GM19025 (cell line): ENCODE measurements at regions not wholly inside any gene's neighbourhood (a gene's known extent, or its start where the extent isn't known, plus 50 kb on each side); places are given as distances from the start of the nearest gene placed in this dataset.

Experiments
- ATAC-seq: cut with Tn5 transposase; IDR thresholded peaks from one replicate; pipeline ENCODE4 v1.9.1; 2021; ENCODE audit warnings: mild to moderate bottlenecking, low read depth, moderate library complexity; ENCODE audit not compliant: unreplicated experiment

- no peak for ATAC-seq
These were observed 75.8 kb downstream of the DAD1 start for GRCh38 chr14:22513066-22513812.

DNA sequence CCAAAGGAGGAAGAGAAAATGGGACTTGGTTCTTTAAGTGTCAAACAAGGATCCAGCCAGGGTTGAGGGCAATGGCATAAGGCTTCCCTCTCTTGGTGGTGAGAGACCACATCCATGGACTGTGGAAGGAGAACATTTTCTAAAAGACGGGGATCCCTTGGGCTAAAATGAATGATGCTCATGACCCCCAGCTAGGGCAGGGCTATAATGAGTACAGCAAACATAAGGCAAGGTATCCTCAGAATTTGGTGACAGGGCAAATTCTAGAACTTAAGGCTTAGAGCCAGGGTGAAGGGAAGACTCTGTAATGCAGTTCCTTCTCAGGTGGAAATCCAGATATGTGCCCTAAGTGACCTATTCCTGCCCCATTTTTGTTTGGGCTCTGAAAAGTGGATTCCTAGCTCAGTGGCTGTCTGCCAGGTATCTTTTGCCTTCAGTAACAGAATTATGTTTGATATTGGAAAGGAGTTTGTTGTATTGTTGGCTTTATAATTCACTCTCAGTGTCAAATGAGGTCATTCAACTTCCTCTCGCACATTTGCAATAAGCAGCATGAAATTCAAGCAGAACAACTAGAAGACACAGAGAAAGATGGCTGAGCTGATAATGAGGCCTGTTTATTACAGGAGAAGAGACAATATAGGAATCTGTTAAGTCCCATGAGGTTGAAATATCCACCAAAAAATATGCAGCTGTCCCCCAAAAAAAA lies 76.8 kb downstream of the DAD1 start:
- ATAC-seq: no peak

DNA sequence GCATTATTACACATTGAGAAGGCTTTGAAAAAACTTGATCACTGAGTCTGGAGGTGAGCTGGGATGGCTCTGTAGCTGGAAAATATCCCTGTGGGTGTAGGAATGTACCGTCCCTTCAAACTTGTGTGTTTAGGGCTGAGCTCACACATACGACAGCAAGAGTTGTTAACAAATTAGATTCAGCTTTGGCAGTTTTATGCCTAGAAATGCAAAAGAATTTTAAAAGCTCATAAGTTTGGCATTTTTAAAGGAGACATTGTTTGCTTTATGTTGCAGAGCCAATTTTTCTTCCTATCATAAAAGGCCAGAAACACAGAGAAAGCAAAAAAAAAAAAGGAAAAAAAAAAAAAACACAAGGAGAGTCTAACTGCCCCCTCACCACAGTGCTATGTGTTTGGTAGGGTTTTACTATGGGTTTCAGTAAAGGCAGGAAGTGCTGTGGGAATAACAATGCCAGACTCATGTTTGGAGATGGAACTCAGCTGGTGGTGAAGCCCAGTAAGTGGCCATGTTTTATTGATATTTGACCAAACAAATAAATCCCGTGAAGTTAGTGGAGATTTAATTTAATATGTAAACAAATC lies 78.4 kb downstream of the DAD1 start:
- no peak for ATAC-seq

DNA sequence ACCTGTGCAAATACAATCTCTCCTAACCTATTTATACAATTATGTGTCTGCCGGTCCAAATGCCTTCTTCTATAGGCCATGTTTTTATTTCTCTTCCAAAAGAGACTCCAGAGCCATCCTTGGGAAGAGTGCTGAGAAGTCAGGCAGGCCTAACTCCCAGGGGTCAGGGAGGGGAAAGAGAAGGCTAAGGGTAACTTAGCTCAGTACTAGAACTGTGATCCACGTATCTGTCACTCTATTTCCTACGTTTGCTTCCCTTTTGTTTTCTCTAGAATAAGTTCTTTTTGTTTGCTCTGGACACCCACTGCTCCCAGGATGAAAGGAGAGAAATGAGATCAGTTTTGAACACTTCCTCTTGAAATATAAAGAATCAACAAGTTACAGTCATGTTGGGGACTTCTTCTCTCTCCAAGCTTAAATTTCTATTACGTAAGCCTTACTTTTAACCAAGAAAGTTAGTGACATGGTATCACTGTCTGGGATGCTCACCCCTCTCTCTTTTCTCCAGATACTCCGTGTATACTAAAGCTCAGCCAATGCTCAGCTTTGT lies 79.2 kb downstream of the DAD1 start:
- no peak for ATAC-seq

DNA sequence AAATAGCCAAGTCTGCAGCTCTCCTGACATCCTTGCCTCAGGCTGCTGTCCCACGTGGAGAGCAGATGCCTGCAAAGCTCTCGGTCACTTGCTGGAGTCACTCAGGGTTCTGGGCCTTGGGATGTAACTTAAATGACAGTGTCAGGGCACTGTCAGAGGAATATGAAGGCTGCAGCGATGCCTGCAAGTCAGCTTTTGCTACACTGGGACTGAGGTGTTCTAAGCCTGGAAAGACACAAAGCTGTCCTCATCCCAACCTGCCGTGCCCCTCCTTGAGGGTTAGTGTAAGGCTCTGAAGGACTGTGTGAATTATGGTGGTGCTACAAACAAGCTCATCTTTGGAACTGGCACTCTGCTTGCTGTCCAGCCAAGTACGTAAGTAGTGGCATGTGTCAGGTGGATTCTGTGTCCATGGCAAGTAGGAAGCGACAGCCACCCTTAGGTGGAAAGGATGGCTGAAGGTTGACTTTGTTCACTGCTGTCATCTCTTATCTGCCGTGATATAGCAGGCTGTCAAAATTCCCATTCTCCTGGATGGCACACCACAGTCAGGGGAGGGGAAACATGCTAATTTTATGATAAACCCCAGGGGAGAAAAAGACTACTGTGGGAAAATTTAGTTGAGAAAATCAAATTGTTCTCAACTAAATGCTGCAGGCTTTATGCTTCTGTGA lies 79.9 kb downstream of the DAD1 start:
- ATAC-seq: no peak

DNA sequence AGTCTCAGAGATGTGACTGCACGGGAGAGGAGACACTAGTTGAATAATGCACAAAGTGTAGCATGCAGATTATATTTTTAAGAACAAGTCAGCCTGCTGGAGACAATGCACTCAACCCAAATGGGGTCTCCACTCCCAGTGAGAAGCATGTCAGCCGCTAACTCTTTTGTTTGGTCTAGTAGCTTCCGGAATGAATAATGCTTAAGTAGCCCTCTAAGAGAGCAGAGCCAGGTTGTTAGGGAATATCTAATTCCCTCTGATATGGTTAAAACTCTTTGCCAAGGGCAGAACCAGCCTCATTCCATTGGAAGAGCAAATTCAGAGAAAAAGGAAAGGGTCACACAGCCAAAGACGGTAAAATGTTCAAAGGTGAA lies 80.4 kb downstream of the DAD1 start:
- no peak for ATAC-seq

GRCh38 chr14:22508150-22508457 lies 80.9 kb downstream of the DAD1 start:
- ATAC-seq: no peak

- no peak for ATAC-seq
These were observed 82.2 kb downstream of the DAD1 start for GRCh38 chr14:22506778-22507351.

GRCh38 chr14:22506378-22506710 lies 82.7 kb downstream of the DAD1 start:
- no peak for ATAC-seq

DNA sequence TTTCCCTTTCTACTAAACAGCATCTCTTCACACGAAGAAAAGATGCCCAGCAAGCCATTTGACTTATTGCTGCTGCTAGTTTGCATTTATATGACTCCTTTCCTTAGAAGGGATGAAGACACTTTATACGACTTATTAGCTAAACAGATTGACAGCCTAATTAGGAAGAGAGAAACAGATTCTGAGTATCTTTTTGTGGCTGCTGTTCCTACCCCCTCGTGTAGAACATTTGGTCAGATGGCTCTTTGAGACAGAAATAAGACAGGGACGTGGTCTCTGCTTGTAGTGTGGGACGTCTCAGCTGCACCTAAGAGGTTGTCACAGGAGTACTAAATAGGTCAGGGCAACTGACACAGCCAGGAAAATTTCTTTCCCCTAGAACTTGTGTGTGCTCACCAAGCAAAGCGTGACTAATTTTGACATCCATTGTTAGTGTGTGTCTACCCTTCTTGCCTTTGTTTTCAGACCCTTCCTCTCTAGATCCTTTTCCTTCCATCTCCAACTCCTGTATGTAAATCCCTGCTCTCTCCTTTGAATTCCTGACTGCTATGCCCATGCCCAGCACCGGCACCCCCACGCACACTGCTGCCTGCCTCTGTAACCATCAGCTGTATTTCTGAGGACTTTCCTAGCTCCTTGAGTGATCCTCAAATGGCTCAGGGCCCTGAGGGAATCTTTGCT lies 83.2 kb downstream of the DAD1 start:
- ATAC-seq: no peak

DNA sequence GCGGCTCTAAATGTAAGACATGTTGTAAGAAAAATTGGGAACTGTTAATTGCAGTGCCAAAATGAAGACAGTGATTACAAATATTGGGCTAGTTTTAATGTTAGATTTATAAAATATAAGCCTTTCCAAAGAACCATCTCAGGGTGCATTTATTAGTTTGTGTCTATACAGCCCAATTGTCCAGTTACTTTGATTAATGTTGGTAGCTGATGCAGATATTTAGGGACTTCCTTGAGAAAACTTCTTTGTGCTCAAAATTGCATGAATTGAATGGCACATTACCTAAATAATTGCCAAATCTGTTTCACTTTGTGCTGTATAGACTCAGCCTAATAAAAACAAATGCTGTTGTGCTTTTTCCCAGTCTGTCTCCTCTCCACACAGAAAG lies 83.7 kb downstream of the DAD1 start:
- ATAC-seq: no peak

- ATAC-seq: no peak
These were observed 86.5 kb downstream of the DAD1 start for GRCh38 chr14:22502551-22502950.

DNA sequence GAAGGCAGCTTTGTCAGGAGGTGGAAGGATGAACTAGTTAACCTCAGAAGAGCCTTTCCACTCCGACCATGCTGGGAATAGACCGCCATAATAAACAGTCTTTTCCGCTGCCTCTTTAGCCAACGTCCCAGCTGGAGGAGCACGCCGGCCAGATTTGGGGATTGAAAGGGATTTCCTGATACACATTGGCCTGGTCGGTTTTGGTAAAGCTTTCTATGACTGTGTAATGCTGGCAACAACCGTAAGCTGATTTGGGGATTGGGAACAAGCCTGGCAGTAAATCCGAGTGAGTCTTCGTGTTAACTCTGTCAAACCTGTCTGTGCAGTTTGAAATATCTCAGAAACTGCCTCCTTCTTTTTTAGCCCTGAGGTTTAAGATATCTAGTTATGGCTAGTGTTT lies 87.0 kb downstream of the DAD1 start:
- no peak for ATAC-seq

GRCh38 chr14:22500954-22501726 lies 87.9 kb downstream of the DAD1 start:
- no peak for ATAC-seq

DNA sequence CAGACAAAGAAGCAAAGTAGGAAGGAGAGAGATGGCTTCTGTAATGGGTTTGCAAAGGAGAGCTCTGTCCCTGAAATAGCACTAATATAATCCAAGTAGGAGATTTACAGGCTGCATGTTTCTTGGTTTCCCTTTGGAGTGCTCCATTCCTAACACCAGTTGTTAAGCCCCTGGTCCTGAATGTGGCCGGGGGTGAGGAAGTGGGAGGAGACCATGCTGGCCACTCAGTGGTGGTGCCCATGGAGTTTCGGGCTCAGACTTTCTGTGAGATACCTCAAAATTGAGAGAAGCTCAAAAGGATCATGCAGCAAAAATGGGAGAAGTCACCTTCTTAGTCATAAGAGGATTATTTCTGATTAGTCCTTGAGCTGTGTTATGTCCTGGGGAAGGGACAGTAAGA lies 88.5 kb downstream of the DAD1 start:
- ATAC-seq: no peak

- ATAC-seq: no peak
These were observed 91.3 kb downstream of the DAD1 start for GRCh38 chr14:22497671-22498093.

- no peak for ATAC-seq
These were observed 91.9 kb downstream of the DAD1 start for GRCh38 chr14:22497144-22497423.

DNA sequence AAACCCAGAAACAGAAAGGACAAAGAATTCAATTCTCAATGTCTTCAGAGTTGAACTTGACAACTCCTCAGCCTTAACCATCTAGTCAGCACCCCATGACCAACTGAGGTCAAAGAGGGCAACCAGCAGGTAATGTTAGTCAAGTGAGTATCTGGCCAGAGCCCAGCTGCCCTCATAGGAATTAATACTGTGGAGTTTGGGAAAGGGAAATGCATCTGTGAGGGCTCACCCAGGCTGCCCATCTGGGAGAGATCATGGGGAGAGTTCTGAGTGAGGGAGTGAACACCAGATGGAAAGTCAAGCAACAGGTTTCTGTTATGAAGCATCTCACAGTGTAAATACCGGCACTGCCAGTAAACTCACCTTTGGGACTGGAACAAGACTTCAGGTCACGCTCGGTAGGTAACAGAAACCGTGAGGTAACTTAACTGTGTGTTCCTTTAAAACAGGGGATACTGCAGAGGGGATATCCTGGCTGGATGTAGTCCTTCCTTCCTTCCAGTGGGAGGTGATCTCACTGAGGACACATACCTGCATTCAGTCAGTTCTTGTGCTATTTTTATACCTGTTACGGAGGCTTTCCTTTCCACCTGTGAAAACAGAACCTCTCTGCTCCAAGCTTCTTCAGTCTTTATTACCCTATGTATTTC lies 94.4 kb downstream of the DAD1 start:
- ATAC-seq: no peak

GRCh38 chr14:22493753-22494152 lies 95.3 kb downstream of the DAD1 start:
- no peak for ATAC-seq
